Ovary (tissue), 7 donors: ENCODE measurements at regions not wholly inside any gene's neighbourhood (a gene's known extent, or its start where the extent isn't known, plus 50 kb on each side); places are given as distances from the start of the nearest gene placed in this dataset.
"Not testable (repeated sequence)": the region's sequence is repeated elsewhere in the genome, so short reads cannot be mapped to it uniquely, and the experiment has no call there.

Source experiments
- DNase-seq, 5 donors: peaks; one replicate each; pipeline ENCODE4 v3.0.0-alpha.2; 2019 to 2020
- H3K27ac ChIP-seq, 2 donors: fragments of 200-600 bp; one replicate each; pipeline versions ENCODE4 v1.5.1 to v1.8.0; 2019 to 2022
- H3K27me3 ChIP-seq: fragments of 200-600 bp; one replicate; pipeline ENCODE4 v1.8.0; 2022
- H3K36me3 ChIP-seq: fragments of 200-600 bp; sonication (generic); one replicate; pipeline ENCODE4 v1.5.1; 2019
- H3K4me1 ChIP-seq: one replicate; pipeline ENCODE4 v1.8.1; 2013; ENCODE audit warnings: mild to moderate bottlenecking, moderate library complexity; ENCODE audit not compliant: insufficient read depth
- H3K4me3 ChIP-seq: fragments of 200-600 bp; sonication (generic); one replicate; pipeline ENCODE4 v1.5.1; 2017
- H3K9me3 ChIP-seq, 2 donors: fragments of 200-600 bp in 1 of 2; sonication (generic) in 1 of 2; one replicate each; pipeline versions ENCODE4 v1.5.1 to v1.8.1; 2013 to 2019; ENCODE audit warnings: mild to moderate bottlenecking in 1 of 2, moderate library complexity in 1 of 2
- CTCF ChIP-seq, 3 donors: fragments of 450-650 bp in 2 of 3; fragments of 200-600 bp in 1 of 3; IDR thresholded peaks; one replicate each; pipeline versions ENCODE4 v1.5.1 to v1.8.0; 2016 to 2022; ENCODE audit warnings: antibody characterized with exemption in 3 of 3, mild to moderate bottlenecking in 1 of 3
- EP300 ChIP-seq: sonication (generic); formaldehyde crosslinking; IDR thresholded peaks from one replicate; pipeline ENCODE4 v1.6.1; 2017; ENCODE audit warnings: antibody characterized with exemption
- POLR2A ChIP-seq: fragments of 450-650 bp; IDR thresholded peaks from one replicate; pipeline ENCODE4 v1.6.1; 2017; ENCODE audit warnings: antibody characterized with exemption, mild to moderate bottlenecking, moderate library complexity
- WGBS, 3 donors: extraction: QIAGEN DNeasy Blood & Tissue Kit in 1 of 3; methylation state at CpG; one replicate each; pipeline versions ENCODE4 v1.1.5 to v1.1.7; 2013 to 2017; 5-methylcytosine and 5-hydroxymethylcytosine counted together
- intact Hi-C, 4 donors: fragments of 100-400 bp; cut with DNase I; formaldehyde crosslinking; loops; one replicate each; pipeline versions ENCODE4 v1.11.0 to v1.15.1; 2022 to 2023
- donor health status: DM: no; HTN: no; CAD: no; lungs with moderate emphysema.
- donor health status: DM: no; HTN: no; CAD: no.
- donor health status: Bipolar disorder and iron deficiency.
- donor health status: DM: no; HTN: no; CAD: no.
- donor health status: DM: yes; HTN: yes; CAD: no.

- H3K9me3 ChIP-seq: no peaks in the 10 kb centered on the region
- intact Hi-C loops: no loop called here
- peak; percentile 39 to 62 (median 41) for DNase-seq
Observed at GRCh38 chr3:72161881-72162595, 377.1 kb upstream of the PROK2 start.

DNA sequence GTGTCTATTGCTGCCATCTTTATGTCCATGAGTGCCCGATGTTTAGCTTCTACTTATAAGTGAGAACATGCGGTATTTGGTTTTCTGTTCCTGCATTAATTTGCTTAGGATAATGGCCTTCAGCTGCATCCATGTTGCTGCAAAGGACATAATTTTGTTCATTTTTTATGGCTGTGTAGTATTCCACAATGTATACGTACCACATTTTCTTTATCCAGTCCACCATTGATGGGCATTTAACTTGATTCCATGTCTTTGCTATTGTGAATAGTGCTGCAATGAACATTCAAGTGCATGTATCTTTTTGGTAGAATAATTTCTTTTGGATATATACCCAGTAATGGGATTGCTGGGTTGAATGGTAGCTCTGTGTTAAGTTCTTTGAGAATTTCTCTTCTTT is 376.3 kb upstream of the PROK2 start:
- H3K9me3 ChIP-seq, H3K27me3 ChIP-seq, H3K4me1 ChIP-seq, DNase-seq, H3K36me3 ChIP-seq, intact Hi-C loops, H3K4me3 ChIP-seq, H3K27ac ChIP-seq: not testable (repeated sequence)
- 96 to 98% (median 97%) methylated on average over 3 of the region's 3 CpGs for WGBS, 3 donors

More at GRCh38 chr3:72161881-72162595, 377.1 kb upstream of the PROK2 start:
- WGBS, 3 donors: 30 to 39% (median 33%) methylated on average over 13 of the region's 13 CpGs
- H3K27me3 ChIP-seq: no peaks in the 10 kb centered on the region
- no peak overlapping the region for H3K27ac ChIP-seq
- no peaks in the 10 kb centered on the region for H3K36me3 ChIP-seq
- TF ChIP-seq EP300: no peak
- TF ChIP-seq CTCF (IDR thresholded peaks at IDR 0.05): no peak
- no peak for TF ChIP-seq POLR2A
- no peak overlapping the region for H3K4me3 ChIP-seq
- no peaks in the 10 kb centered on the region for H3K4me1 ChIP-seq

DNA sequence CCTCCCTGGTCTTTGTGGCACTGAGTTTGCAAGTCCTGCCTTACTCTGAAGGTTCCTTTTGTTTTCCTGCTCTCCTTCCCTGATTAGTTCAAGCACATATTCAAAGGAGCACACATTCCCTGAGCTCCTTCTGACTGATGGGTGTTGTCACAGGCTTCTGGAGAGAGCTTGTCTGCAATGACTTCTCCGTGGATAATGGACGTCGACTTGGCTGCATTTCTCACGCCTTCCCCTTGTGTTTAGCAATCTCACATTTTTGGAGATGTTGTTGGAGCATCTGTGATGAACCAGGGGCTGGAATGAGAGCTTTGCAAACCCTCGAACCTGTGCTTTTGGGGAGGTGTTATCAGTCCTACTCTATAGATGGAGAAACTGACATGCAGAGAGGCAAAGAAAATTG is 375.4 kb upstream of the PROK2 start:
- no peak for DNase-seq
- intact Hi-C loops: no loop called here
- Histone ChIP-seq H3K27ac (no peak overlapping the region), H3K27me3 (no peaks in the 10 kb centered on the region), H3K4me3 (no peak overlapping the region), H3K36me3 (no peaks in the 10 kb centered on the region), H3K4me1 (peaks cover under 1% of the 10 kb centered on the region), H3K9me3 (no peaks in the 10 kb centered on the region)
- TF ChIP-seq EP300: no peak
- TF ChIP-seq CTCF (IDR thresholded peaks at IDR 0.05): no peak
- no peak for TF ChIP-seq POLR2A
- 73 to 83% (median 75%) methylated on average over 5 of the region's 5 CpGs for whole genome bisulfite sequencing, 3 donors

GRCh38 chr3:72159487-72159886 is 374.5 kb upstream of the PROK2 start:
- 88 to 94% (median 90%) methylated on average over 2 of the region's 2 CpGs for WGBS, 3 donors
- no peak overlapping the region for H3K27ac ChIP-seq
- intact Hi-C loops: loop anchor here in 1 of 4 donors (10.0 kb wide), 1 partner anchor 175 kb away; no protein-coding TSS in a partner anchor
- DNase-seq: no peak
- TF ChIP-seq CTCF (IDR thresholded peaks at IDR 0.05) (no peak), POLR2A (no peak), EP300 (no peak)
- H3K9me3 ChIP-seq: no peaks in the 10 kb centered on the region
- peaks cover 4% of the 10 kb centered on the region for H3K4me1 ChIP-seq
- H3K27me3 ChIP-seq: no peaks in the 10 kb centered on the region
- H3K36me3 ChIP-seq: no peaks in the 10 kb centered on the region
- H3K4me3 ChIP-seq: no peak overlapping the region

DNA sequence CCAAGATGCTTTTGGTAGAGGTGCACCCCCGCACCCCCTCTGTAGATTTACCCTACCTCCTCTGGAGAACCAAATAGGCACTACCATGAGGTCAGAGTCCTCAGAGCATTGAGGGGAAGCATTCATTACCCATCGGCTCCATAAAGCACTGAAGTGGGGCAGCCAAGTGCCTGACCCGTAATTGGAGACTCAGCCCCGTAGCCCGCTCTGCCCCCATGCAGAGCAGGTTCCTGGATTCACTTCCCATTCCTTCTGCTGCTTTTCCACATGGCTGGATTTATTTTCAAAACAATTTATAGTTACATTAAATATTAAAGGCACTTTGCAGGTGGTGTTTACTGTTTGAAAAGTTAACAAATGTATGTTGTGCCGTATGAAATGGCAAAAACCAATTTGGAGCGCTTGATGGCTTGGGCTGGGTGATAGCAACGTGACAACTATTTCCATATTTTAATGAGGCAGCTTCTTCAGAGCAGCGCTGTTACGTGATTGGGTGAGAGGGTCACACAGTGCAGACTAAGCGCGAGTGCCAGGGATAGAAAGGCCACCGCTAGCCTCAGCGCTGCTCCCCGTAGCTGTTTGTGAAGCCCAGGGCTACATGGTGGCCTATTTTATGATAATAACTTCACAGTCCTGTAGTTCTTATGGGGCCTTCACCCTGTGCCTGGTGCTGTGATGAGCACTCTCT is 373.8 kb upstream of the PROK2 start:
- 81 to 89% (median 85%) methylated on average over 15 of the region's 15 CpGs for WGBS, 3 donors
- Histone ChIP-seq H3K4me3 (no peak overlapping the region), H3K9me3 (no peaks in the 10 kb centered on the region), H3K4me1 (peaks cover 4% of the 10 kb centered on the region), H3K36me3 (no peaks in the 10 kb centered on the region), H3K27ac (no peak overlapping the region), H3K27me3 (no peaks in the 10 kb centered on the region)
- no peak for DNase-seq
- intact Hi-C loops: loop anchor here in 1 of 4 donors (10.0 kb wide), 1 partner anchor 176 kb away; no protein-coding TSS in a partner anchor
- TF ChIP-seq EP300: no peak
